GM23338 (cell line): ENCODE measurements at regions not wholly inside any gene's neighbourhood (a gene's known extent, or its start where the extent isn't known, plus 50 kb on each side); places are given as distances from the start of the nearest gene placed in this dataset.

Experiments used
- CTCF ChIP-seq, 2 experiments: fragments of 200-600 bp in 1 of 2; sonication (generic) in 1 of 2; conservative IDR thresholded peaks; 2 replicates each; pipeline versions ENCODE4 v1.5.1 to v1.6.1; 2016 to 2017; ENCODE audit warnings: antibody characterized with exemption in 2 of 2, low read depth in 2 of 2, mild to moderate bottlenecking in 2 of 2, moderate library complexity in 1 of 2
- EZH2 ChIP-seq: fragments of 200-600 bp; sonication (generic); IDR thresholded peaks from one replicate; pipeline ENCODE4 v1.8.0; 2017; ENCODE audit warnings: antibody characterized with exemption, mild to moderate bottlenecking, low read depth; ENCODE audit not compliant: unreplicated experiment
- EZH2phosphoT487 ChIP-seq: fragments of 200-600 bp; sonication (generic); IDR thresholded peaks from one replicate; pipeline ENCODE4 v1.8.1; 2018; ENCODE audit warnings: antibody characterized with exemption; ENCODE audit not compliant: unreplicated experiment
- POLR2AphosphoS5 ChIP-seq: IDR thresholded peaks from 2 replicates; pipeline ENCODE4 v1.6.1; 2016; ENCODE audit warnings: antibody characterized with exemption, low read depth
- ZNF331 ChIP-seq: fragments of 250-450 bp; sonication (Bioruptor Pico); IDR thresholded peaks from 2 replicates; pipeline ENCODE4 v1.5.0; 2020; ENCODE audit warnings: low read depth, mild to moderate bottlenecking, moderate library complexity

GRCh38 chr12:124073356-124074035, 100.5 kb downstream of the ZNF664 start:
- TF ChIP-seq CTCF (conservative IDR thresholded peaks at IDR 0.05; ENCODE audit: low read depth in 2 of 2), result no peak
- TF ChIP-seq EZH2phosphoT487, result no peak
- TF ChIP-seq EZH2, result no peak
- no peak for TF ChIP-seq ZNF331 (CRISPR knock-in tag)
- no peak for TF ChIP-seq POLR2AphosphoS5
